ENCODE measurements at regions not wholly inside any gene's neighbourhood (a gene's known extent, or its start where the extent isn't known, plus 50 kb on each side); places are given as distances from the start of the nearest gene placed in this dataset.

GRCh38 chr11:92296138-92296515, 71.5 kb downstream of the FAT3 start:
- Histone ChIP-seq H3K36me3 (ENCODE audit: insufficient read depth, low read length) (no peaks in the 10 kb centered on the region), H3K4me3 (no peak overlapping the region), H3K9me3 (ENCODE audit: low read depth, low read length) (no peaks in the 10 kb centered on the region), H3K9ac (ENCODE audit: insufficient read length) (no peak overlapping the region), H3K27ac (no peak overlapping the region)
- TF ChIP-seq POLR2AphosphoS5 (IDR thresholded peaks at IDR 0.05; ENCODE audit: borderline replicate concordance, low read depth, low read length) (no peak), FOXP2 (optimal IDR thresholded peaks at IDR 0.05; ENCODE audit: control extremely low read depth, extremely low read length, insufficient read depth) (no peak), EZH2 (IDR thresholded peaks at IDR 0.05) (no peak)
- no peak for DNase-seq (ENCODE audit: low read depth, low spot score)

- Histone ChIP-seq H3K27ac (no peak overlapping the region), H3K9me3 (ENCODE audit: low read depth, low read length) (no peaks in the 10 kb centered on the region), H3K4me3 (no peak overlapping the region), H3K36me3 (ENCODE audit: insufficient read depth, low read length) (no peaks in the 10 kb centered on the region), H3K9ac (ENCODE audit: insufficient read length) (no peak overlapping the region)
- no peak for TF ChIP-seq FOXP2 (optimal IDR thresholded peaks at IDR 0.05; ENCODE audit: control extremely low read depth, extremely low read length, insufficient read depth)
- no peak for TF ChIP-seq POLR2AphosphoS5 (IDR thresholded peaks at IDR 0.05; ENCODE audit: borderline replicate concordance, low read depth, low read length)
- TF ChIP-seq EZH2 (IDR thresholded peaks at IDR 0.05), result no peak
- no peak for DNase-seq (ENCODE audit: low read depth, low spot score)
These were observed 73.2 kb downstream of the FAT3 start for GRCh38 chr11:92297567-92298553.

GRCh38 chr11:92300876-92301275, 76.3 kb downstream of the FAT3 start:
- TF ChIP-seq POLR2AphosphoS5 (IDR thresholded peaks at IDR 0.05; ENCODE audit: borderline replicate concordance, low read depth, low read length) (no peak), EZH2 (IDR thresholded peaks at IDR 0.05) (no peak), FOXP2 (optimal IDR thresholded peaks at IDR 0.05; ENCODE audit: control extremely low read depth, extremely low read length, insufficient read depth) (no peak)
- Histone ChIP-seq H3K9me3 (ENCODE audit: low read depth, low read length) (no peaks in the 10 kb centered on the region), H3K27ac (no peak overlapping the region), H3K4me3 (no peak overlapping the region), H3K36me3 (ENCODE audit: insufficient read depth, low read length) (no peaks in the 10 kb centered on the region), H3K9ac (ENCODE audit: insufficient read length) (no peak overlapping the region)
- DNase-seq (ENCODE audit: low read depth, low spot score), result no peak

GRCh38 chr11:92302770-92303169, 78.2 kb downstream of the FAT3 start:
- H3K9me3 ChIP-seq (ENCODE audit: low read depth, low read length), result no peaks in the 10 kb centered on the region
- no peaks in the 10 kb centered on the region for H3K36me3 ChIP-seq (ENCODE audit: insufficient read depth, low read length)
- no peak overlapping the region for H3K9ac ChIP-seq (ENCODE audit: insufficient read length)
- no peak for DNase-seq (ENCODE audit: low read depth, low spot score)
- no peak for TF ChIP-seq FOXP2 (optimal IDR thresholded peaks at IDR 0.05; ENCODE audit: control extremely low read depth, extremely low read length, insufficient read depth)
- TF ChIP-seq EZH2 (IDR thresholded peaks at IDR 0.05), result no peak
- no peak for TF ChIP-seq POLR2AphosphoS5 (IDR thresholded peaks at IDR 0.05; ENCODE audit: borderline replicate concordance, low read depth, low read length)
- H3K4me3 ChIP-seq, result no peak overlapping the region
- H3K27ac ChIP-seq, result no peak overlapping the region

GRCh38 chr11:92304271-92304670, 79.7 kb downstream of the FAT3 start:
- H3K9me3 ChIP-seq (ENCODE audit: low read depth, low read length), result no peaks in the 10 kb centered on the region
- H3K9ac ChIP-seq (ENCODE audit: insufficient read length), result no peak overlapping the region
- H3K36me3 ChIP-seq (ENCODE audit: insufficient read depth, low read length), result no peaks in the 10 kb centered on the region
- no peak for DNase-seq (ENCODE audit: low read depth, low spot score)
- H3K4me3 ChIP-seq, result no peak overlapping the region
- TF ChIP-seq EZH2 (IDR thresholded peaks at IDR 0.05) (no peak), FOXP2 (optimal IDR thresholded peaks at IDR 0.05; ENCODE audit: control extremely low read depth, extremely low read length, insufficient read depth) (no peak), POLR2AphosphoS5 (IDR thresholded peaks at IDR 0.05; ENCODE audit: borderline replicate concordance, low read depth, low read length) (no peak)
- H3K27ac ChIP-seq, result no peak overlapping the region

GRCh38 chr11:92306966-92307510, 82.4 kb downstream of the FAT3 start:
- Histone ChIP-seq H3K9me3 (ENCODE audit: low read depth, low read length) (no peaks in the 10 kb centered on the region), H3K36me3 (ENCODE audit: insufficient read depth, low read length) (no peaks in the 10 kb centered on the region), H3K27ac (no peak overlapping the region), H3K4me3 (no peak overlapping the region), H3K9ac (ENCODE audit: insufficient read length) (no peak overlapping the region)
- DNase-seq (ENCODE audit: low read depth, low spot score), result no peak
- TF ChIP-seq POLR2AphosphoS5 (IDR thresholded peaks at IDR 0.05; ENCODE audit: borderline replicate concordance, low read depth, low read length) (no peak), EZH2 (IDR thresholded peaks at IDR 0.05) (no peak), FOXP2 (optimal IDR thresholded peaks at IDR 0.05; ENCODE audit: control extremely low read depth, extremely low read length, insufficient read depth) (no peak)

- Histone ChIP-seq H3K9ac (ENCODE audit: insufficient read length) (no peak overlapping the region), H3K36me3 (ENCODE audit: insufficient read depth, low read length) (no peaks in the 10 kb centered on the region), H3K27ac (no peak overlapping the region)
These were observed 83.7 kb downstream of the FAT3 start for GRCh38 chr11:92308366-92308765.

GRCh38 chr11:92311616-92312449, 87.2 kb downstream of the FAT3 start:
- DNase-seq (ENCODE audit: low read depth, low spot score), result no peak
- Histone ChIP-seq H3K36me3 (ENCODE audit: insufficient read depth, low read length) (no peaks in the 10 kb centered on the region), H3K4me3 (no peak overlapping the region), H3K9ac (ENCODE audit: insufficient read length) (no peak overlapping the region), H3K27ac (no peak overlapping the region), H3K9me3 (ENCODE audit: low read depth, low read length) (no peaks in the 10 kb centered on the region)
- TF ChIP-seq FOXP2 (optimal IDR thresholded peaks at IDR 0.05; ENCODE audit: control extremely low read depth, extremely low read length, insufficient read depth) (no peak), EZH2 (IDR thresholded peaks at IDR 0.05) (no peak), POLR2AphosphoS5 (IDR thresholded peaks at IDR 0.05; ENCODE audit: borderline replicate concordance, low read depth, low read length) (no peak)

More at GRCh38 chr11:92308366-92308765, 83.7 kb downstream of the FAT3 start:
- DNase-seq (ENCODE audit: low read depth, low spot score), result no peak
- Histone ChIP-seq H3K9me3 (ENCODE audit: low read depth, low read length) (no peaks in the 10 kb centered on the region), H3K4me3 (no peak overlapping the region)
- no peak for TF ChIP-seq EZH2 (IDR thresholded peaks at IDR 0.05)
- TF ChIP-seq POLR2AphosphoS5 (IDR thresholded peaks at IDR 0.05; ENCODE audit: borderline replicate concordance, low read depth, low read length), result no peak
- no peak for TF ChIP-seq FOXP2 (optimal IDR thresholded peaks at IDR 0.05; ENCODE audit: control extremely low read depth, extremely low read length, insufficient read depth)

Data from SK-N-MC (cell line).